AG10803 (cell line): ENCODE measurements at regions not wholly inside any gene's neighbourhood (a gene's known extent, or its start where the extent isn't known, plus 50 kb on each side); places are given as distances from the start of the nearest gene placed in this dataset.

Experiments used
- DNase-seq: peaks from one replicate; pipeline ENCODE4 v3.0.0; 2010; ENCODE audit warnings: low read depth
- H3K4me3 ChIP-seq: 2 replicates; pipeline ENCODE4 v1.5.1; 2011; ENCODE audit warnings: mild to moderate bottlenecking, low read length, control low read depth
- CTCF ChIP-seq: conservative IDR thresholded peaks from 2 replicates; pipeline ENCODE4 v1.5.1; 2011; ENCODE audit warnings: mild to moderate bottlenecking, low read length, control low read depth, inconsistent platforms

DNA sequence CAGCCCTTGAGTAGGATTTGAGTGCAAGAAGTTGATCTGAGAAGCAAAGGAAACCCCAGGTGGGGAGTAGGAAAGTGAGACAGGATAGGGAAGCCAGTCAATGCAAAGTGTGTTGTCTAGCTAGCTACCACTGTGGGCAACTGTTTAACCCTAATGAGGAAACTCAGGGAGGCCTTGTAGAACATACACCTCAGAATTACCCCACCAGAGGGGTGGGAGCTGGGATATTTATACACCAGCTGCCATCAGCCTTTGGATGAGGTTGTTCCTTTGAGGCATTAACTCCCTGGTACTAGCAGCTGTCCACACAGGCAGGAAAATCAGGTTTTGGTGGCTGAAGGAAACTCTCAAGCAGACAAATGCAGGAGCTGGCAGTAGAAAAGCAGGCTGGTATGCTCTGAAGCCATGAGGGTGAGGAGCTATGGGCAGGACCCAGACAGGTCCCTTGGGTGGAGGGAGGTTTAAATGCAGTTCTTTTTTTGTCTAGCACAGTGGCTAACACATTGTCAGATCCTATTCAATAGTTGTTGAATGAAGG is 60.1 kb upstream of the ARID5B start:
- DNase-seq = no peak
- no peak for TF ChIP-seq CTCF
- H3K4me3 ChIP-seq = no peak overlapping the region

- DNase-seq = peak; percentile 73
- H3K4me3 ChIP-seq = no peak overlapping the region
- TF ChIP-seq CTCF = no peak
Measured at GRCh38 chr10:61842755-61843497, 58.6 kb upstream of the ARID5B start.

GRCh38 chr10:61844116-61844822 is 57.2 kb upstream of the ARID5B start:
- H3K4me3 ChIP-seq = no peak overlapping the region
- DNase-seq = no peak
- TF ChIP-seq CTCF = no peak

DNA sequence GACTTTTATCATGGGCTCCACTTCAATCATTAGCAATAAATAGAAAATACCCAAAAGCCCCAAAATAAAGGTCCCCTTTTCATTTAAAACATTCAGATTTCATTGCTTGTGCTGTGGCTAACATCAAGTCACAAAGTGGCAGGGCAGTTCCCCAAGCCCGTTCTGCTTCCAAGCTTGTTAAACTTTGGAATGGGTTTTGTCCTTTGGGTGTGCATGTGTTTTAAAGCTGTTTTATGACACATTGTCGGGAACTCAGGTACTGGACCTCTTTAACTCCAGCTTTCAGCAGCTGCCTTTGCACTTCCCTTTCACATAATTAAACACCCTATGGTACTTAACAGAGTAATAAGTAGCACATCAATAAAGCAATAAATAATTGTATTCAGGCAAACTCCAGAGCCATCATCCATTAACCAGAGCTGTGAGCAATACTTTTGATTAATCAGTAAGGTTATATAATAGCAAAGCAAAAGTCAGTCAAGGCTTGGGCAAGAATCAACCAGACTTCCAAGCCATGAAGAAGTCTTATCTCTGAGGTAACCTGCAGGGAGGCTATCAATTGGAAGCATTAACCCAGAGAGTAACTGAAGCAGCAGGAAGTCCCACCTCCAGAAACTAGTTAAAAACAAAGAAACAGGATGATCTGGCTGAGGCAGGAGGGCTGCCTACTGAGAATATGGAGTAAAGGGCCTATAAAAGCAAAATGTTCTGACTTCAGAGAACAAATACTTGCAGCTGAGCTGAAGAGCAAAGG is 56.1 kb upstream of the ARID5B start:
- no peak for TF ChIP-seq CTCF
- no peak for DNase-seq
- no peak overlapping the region for H3K4me3 ChIP-seq

- TF ChIP-seq CTCF = no peak
- no peak overlapping the region for H3K4me3 ChIP-seq
- DNase-seq = no peak
Measured at GRCh38 chr10:61845950-61846268, 55.6 kb upstream of the ARID5B start.

DNA sequence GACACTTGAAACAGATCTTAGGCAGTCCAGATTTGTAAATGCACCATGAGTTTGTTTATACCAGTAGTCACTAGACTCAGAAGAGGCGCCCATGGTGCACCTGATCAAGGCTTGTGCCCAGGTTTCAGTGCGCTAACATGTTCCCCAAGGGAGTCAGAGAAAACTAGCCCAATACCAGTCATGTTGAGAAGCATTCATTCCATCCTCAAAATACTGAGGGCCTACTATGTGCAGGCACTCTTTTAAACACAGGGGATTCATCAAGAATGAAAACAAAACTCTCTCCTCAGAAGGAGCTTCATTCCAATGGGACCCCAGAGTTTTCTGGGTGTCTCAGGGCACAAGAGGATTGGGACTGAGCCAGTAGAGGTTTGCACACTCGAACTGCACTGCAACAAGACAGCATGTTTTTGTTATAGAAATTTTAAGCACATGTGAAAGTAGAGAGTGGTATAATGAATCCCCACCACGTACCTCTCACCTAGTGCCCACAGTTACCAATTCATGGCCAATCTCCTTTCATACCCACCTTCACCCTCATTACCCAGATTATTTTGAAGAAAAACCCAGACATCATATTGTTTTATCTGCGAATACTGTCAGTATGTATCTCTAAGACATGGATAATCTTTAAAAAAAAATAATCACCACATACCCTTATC is 55.0 kb upstream of the ARID5B start:
- DNase-seq = no peak
- H3K4me3 ChIP-seq = no peak overlapping the region
- no peak for TF ChIP-seq CTCF
